GM12891 (cell line): ENCODE measurements at regions not wholly inside any gene's neighbourhood (a gene's known extent, or its start where the extent isn't known, plus 50 kb on each side); places are given as distances from the start of the nearest gene placed in this dataset.

Experiments used
- POLR2A ChIP-seq: IDR thresholded peaks from 2 replicates; pipeline ENCODE4 v1.6.1; 2011; ENCODE audit warnings: low read depth, low read length, control low read depth
- POLR2AphosphoS5 ChIP-seq: IDR thresholded peaks from 2 replicates; pipeline ENCODE4 v1.6.1; 2011; ENCODE audit warnings: low read depth, low read length, control low read depth
- POU2F2 ChIP-seq: IDR thresholded peaks from 2 replicates; pipeline ENCODE4 v1.6.1; 2011; ENCODE audit warnings: low read depth, mild to moderate bottlenecking, control low read depth, low read length, moderate library complexity
- SPI1 ChIP-seq: IDR thresholded peaks from 2 replicates; pipeline ENCODE4 v1.6.1; 2011; ENCODE audit warnings: low read depth, low read length, control low read depth
- TAF1 ChIP-seq: IDR thresholded peaks from 2 replicates; pipeline ENCODE4 v1.6.1; 2011; ENCODE audit warnings: low read depth, low read length, control low read depth

DNA sequence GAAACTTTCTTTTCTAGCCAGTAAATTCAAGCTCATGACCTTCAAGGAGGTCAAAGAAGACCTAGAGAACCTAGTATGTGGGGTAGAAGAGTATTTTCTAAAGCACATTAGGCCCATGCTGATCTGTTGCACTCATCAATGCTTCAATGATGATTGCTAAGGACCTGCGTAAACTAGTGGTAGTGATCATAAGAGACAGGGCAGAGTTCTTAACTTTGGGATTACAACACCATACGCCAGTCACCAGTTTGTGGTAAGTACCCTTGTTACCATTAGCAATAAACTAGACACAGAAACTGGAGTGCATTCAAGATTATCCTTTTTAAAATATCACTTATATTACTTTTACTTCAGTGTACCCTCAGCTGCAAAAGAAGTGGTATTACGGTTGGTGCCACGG, 490.3 kb downstream of the BUD13 start:
- TF ChIP-seq POLR2A: no peak
- TF ChIP-seq TAF1: no peak
- TF ChIP-seq POLR2AphosphoS5: no peak
- no peak for TF ChIP-seq SPI1
- no peak for TF ChIP-seq POU2F2
